ENCODE measurements at regions not wholly inside any gene's neighbourhood (a gene's known extent, or its start where the extent isn't known, plus 50 kb on each side); places are given as distances from the start of the nearest gene placed in this dataset.

- TF ChIP-seq FOXM1 (IDR thresholded peaks at IDR 0.05; ENCODE audit: low read depth): no peak
- TF ChIP-seq CTCF (IDR thresholded peaks at IDR 0.05): no peak
- TF ChIP-seq TAF1 (IDR thresholded peaks at IDR 0.05; ENCODE audit: borderline replicate concordance, low read depth, low read length): no peak
Observed at GRCh38 chr4:12488672-12489071, 995.5 kb downstream of the RAB28 start.
